ENCODE measurements at regions not wholly inside any gene's neighbourhood (a gene's known extent, or its start where the extent isn't known, plus 50 kb on each side); places are given as distances from the start of the nearest gene placed in this dataset.

GRCh38 chr18:46346896-46347630 lies 242.9 kb downstream of the HAUS1 start:
- TF ChIP-seq FOXA1 (IDR thresholded peaks at IDR 0.05) (no peak), SUZ12 (IDR thresholded peaks at IDR 0.05) (no peak), FOXM1 (IDR thresholded peaks at IDR 0.05; ENCODE audit: borderline replicate concordance) (no peak), TARDBP (IDR thresholded peaks at IDR 0.05) (no peak), BHLHE40 (IDR thresholded peaks at IDR 0.05; ENCODE audit: borderline replicate concordance) (no peak), SP1 (IDR thresholded peaks at IDR 0.05) (no peak)
